Lower leg skin (tissue), 3 donors: ENCODE measurements at regions not wholly inside any gene's neighbourhood (a gene's known extent, or its start where the extent isn't known, plus 50 kb on each side); places are given as distances from the start of the nearest gene placed in this dataset.

Experiments used
- POLR2A ChIP-seq, 2 donors: fragments of 450-650 bp; IDR thresholded peaks; one replicate each; pipeline ENCODE4 v1.6.1; 2016 to 2017; ENCODE audit warnings: antibody characterized with exemption in 2 of 2, mild to moderate bottlenecking in 1 of 2, moderate library complexity in 1 of 2
- TF ChIP-seq, protein P1 (sequence below), 3 donors: fragments of 450-650 bp; IDR thresholded peaks; one replicate each; pipeline ENCODE4 v1.5.1; 2016; ENCODE audit warnings: antibody characterized with exemption in 3 of 3, mild to moderate bottlenecking in 3 of 3, moderate library complexity in 2 of 3

DNA sequence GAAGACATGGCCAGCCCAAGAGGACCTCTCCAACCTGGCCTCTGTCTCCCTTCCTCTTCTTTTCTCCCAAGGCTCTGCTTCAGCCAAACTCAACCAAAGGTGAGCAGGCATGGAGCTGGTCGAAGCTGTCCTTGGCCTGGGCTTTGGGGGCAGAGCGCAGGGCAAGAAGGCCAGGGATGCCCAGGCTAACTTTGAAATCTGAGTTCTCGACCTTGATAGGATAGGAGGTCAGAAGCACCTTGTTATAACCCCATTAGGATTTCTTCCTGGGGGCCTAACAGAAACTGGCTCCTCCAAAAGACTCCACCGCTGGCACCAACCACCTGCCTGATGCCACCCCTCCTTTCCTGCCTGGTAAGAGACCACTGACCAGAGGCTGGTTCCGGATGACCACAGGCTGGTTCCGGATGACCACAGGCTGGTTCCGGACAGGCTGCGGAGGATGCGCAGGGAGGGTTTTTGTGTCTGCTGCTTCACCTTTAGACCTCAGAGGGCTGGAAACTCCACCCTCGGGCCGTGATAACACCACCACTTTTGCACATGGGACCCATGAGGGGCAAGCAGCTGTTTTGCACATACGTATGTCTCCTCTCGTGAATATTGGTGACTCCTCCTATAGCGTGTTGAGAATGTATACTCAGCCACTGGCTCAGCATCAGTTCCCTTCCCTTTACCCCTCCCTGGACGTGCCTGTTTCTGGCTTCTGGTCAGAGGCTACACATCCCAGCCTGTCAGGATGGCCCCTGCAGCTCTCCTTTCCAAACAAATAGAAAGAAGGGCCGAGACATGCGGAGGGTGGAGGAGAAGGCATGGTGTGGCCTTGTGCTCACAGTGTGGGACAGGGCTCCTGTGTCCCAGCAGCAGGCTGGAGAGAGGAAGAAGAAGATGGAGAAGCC, 140.1 kb downstream of the DNAJB6 start:
- TF ChIP-seq, protein P1, sequence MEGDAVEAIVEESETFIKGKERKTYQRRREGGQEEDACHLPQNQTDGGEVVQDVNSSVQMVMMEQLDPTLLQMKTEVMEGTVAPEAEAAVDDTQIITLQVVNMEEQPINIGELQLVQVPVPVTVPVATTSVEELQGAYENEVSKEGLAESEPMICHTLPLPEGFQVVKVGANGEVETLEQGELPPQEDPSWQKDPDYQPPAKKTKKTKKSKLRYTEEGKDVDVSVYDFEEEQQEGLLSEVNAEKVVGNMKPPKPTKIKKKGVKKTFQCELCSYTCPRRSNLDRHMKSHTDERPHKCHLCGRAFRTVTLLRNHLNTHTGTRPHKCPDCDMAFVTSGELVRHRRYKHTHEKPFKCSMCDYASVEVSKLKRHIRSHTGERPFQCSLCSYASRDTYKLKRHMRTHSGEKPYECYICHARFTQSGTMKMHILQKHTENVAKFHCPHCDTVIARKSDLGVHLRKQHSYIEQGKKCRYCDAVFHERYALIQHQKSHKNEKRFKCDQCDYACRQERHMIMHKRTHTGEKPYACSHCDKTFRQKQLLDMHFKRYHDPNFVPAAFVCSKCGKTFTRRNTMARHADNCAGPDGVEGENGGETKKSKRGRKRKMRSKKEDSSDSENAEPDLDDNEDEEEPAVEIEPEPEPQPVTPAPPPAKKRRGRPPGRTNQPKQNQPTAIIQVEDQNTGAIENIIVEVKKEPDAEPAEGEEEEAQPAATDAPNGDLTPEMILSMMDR (IDR thresholded peaks at IDR 0.05) = no peak
- no peak for TF ChIP-seq POLR2A (IDR thresholded peaks at IDR 0.05)
